Nephron (organoid): ENCODE measurements at regions not wholly inside any gene's neighbourhood (a gene's known extent, or its start where the extent isn't known, plus 50 kb on each side); places are given as distances from the start of the nearest gene placed in this dataset.

Experiments used
- H3K27ac Mint-ChIP-seq, 3 experiments: 2 replicates each; pipeline ENCODE4 v1.8.0; 2020; ENCODE audit warnings: mixed read lengths in 3 of 3, mild to moderate bottlenecking in 2 of 3, moderate library complexity in 1 of 3
- H3K27me3 Mint-ChIP-seq: 2 replicates; pipeline ENCODE4 v1.8.0; 2021; ENCODE audit warnings: low read depth, mild to moderate bottlenecking, moderate library complexity, mixed read lengths
- H3K36me3 Mint-ChIP-seq: 2 replicates; pipeline ENCODE4 v1.8.0; 2020; ENCODE audit warnings: low read depth, mixed read lengths
- H3K4me1 Mint-ChIP-seq: 2 replicates; pipeline ENCODE4 v1.8.0; 2020; ENCODE audit warnings: mixed read lengths
- H3K4me3 Mint-ChIP-seq, 3 experiments: 2 replicates each; pipeline ENCODE4 v1.8.0; 2020; ENCODE audit warnings: mild to moderate bottlenecking in 3 of 3, mixed read lengths in 3 of 3, moderate library complexity in 2 of 3
- H3K9me3 Mint-ChIP-seq: 2 replicates; pipeline ENCODE4 v1.8.0; 2020; ENCODE audit warnings: mixed read lengths
- CTCF ChIP-seq, 3 experiments: fragments of 200-600 bp; sonication (generic); IDR thresholded peaks; one replicate each; pipeline ENCODE4 v1.5.0; 2021; ENCODE audit warnings: antibody characterized with exemption in 3 of 3; ENCODE audit not compliant: unreplicated experiment in 3 of 3

GRCh38 chr13:87837946-87838345 is 166.8 kb downstream of the SLITRK5 start:
- no peaks in the 10 kb centered on the region for H3K4me1 Mint-ChIP-seq
- TF ChIP-seq CTCF (IDR thresholded peaks at IDR 0.05; ENCODE audit: unreplicated experiment in 3 of 3): no peak
- H3K27ac Mint-ChIP-seq: no peak overlapping the region
- H3K27me3 Mint-ChIP-seq: no peaks in the 10 kb centered on the region
- no peaks in the 10 kb centered on the region for H3K9me3 Mint-ChIP-seq
- no peak overlapping the region for H3K4me3 Mint-ChIP-seq
- H3K36me3 Mint-ChIP-seq: no peaks in the 10 kb centered on the region

- no peaks in the 10 kb centered on the region for H3K9me3 Mint-ChIP-seq
- H3K4me3 Mint-ChIP-seq: no peak overlapping the region
- H3K27ac Mint-ChIP-seq: no peak overlapping the region
- no peak for TF ChIP-seq CTCF (IDR thresholded peaks at IDR 0.05; ENCODE audit: unreplicated experiment in 3 of 3)
- no peaks in the 10 kb centered on the region for H3K36me3 Mint-ChIP-seq
- no peaks in the 10 kb centered on the region for H3K4me1 Mint-ChIP-seq
- no peaks in the 10 kb centered on the region for H3K27me3 Mint-ChIP-seq
These were observed 180.2 kb downstream of the SLITRK5 start for GRCh38 chr13:87851410-87851809.

GRCh38 chr13:87855553-87855952 is 184.4 kb downstream of the SLITRK5 start:
- no peaks in the 10 kb centered on the region for H3K9me3 Mint-ChIP-seq
- TF ChIP-seq CTCF (IDR thresholded peaks at IDR 0.05; ENCODE audit: unreplicated experiment in 3 of 3): no peak
- no peaks in the 10 kb centered on the region for H3K27me3 Mint-ChIP-seq
- no peak overlapping the region for H3K4me3 Mint-ChIP-seq
- no peaks in the 10 kb centered on the region for H3K4me1 Mint-ChIP-seq
- H3K27ac Mint-ChIP-seq: no peak overlapping the region
- no peaks in the 10 kb centered on the region for H3K36me3 Mint-ChIP-seq

GRCh38 chr13:87859261-87859660 is 188.1 kb downstream of the SLITRK5 start:
- Mint-ChIP-seq H3K27ac (no peak overlapping the region), H3K4me1 (no peaks in the 10 kb centered on the region), H3K9me3 (no peaks in the 10 kb centered on the region), H3K4me3 (no peak overlapping the region), H3K27me3 (no peaks in the 10 kb centered on the region), H3K36me3 (no peaks in the 10 kb centered on the region)
- no peak for TF ChIP-seq CTCF (IDR thresholded peaks at IDR 0.05; ENCODE audit: unreplicated experiment in 3 of 3)

GRCh38 chr13:87867426-87867825 is 196.3 kb downstream of the SLITRK5 start:
- TF ChIP-seq CTCF (IDR thresholded peaks at IDR 0.05; ENCODE audit: unreplicated experiment in 3 of 3): no peak
- Mint-ChIP-seq H3K36me3 (no peaks in the 10 kb centered on the region), H3K9me3 (no peaks in the 10 kb centered on the region), H3K4me1 (no peaks in the 10 kb centered on the region), H3K27ac (no peak overlapping the region), H3K27me3 (no peaks in the 10 kb centered on the region), H3K4me3 (no peak overlapping the region)

- H3K27ac Mint-ChIP-seq: no peak overlapping the region
- TF ChIP-seq CTCF (IDR thresholded peaks at IDR 0.05; ENCODE audit: unreplicated experiment in 3 of 3): no peak
- H3K36me3 Mint-ChIP-seq: no peaks in the 10 kb centered on the region
- no peaks in the 10 kb centered on the region for H3K9me3 Mint-ChIP-seq
- no peaks in the 10 kb centered on the region for H3K27me3 Mint-ChIP-seq
- no peaks in the 10 kb centered on the region for H3K4me1 Mint-ChIP-seq
- no peak overlapping the region for H3K4me3 Mint-ChIP-seq
These were observed 197.6 kb downstream of the SLITRK5 start for GRCh38 chr13:87868731-87869130.
